Spleen (tissue), 7 donors: ENCODE measurements at regions not wholly inside any gene's neighbourhood (a gene's known extent, or its start where the extent isn't known, plus 50 kb on each side); places are given as distances from the start of the nearest gene placed in this dataset.

ENCODE experiments used
- POLR2A ChIP-seq, 3 donors: fragments of 450-650 bp; IDR thresholded peaks; one replicate each; pipeline ENCODE4 v1.5.1; 2017; ENCODE audit warnings: antibody characterized with exemption in 3 of 3, mild to moderate bottlenecking in 1 of 3
- TF ChIP-seq, protein P1 (sequence below), 11 experiments: fragments of 200-600 bp in 7 of 11; fragments of 450-650 bp in 4 of 11; sonication (generic) in 4 of 11; IDR thresholded peaks in 8 of 11; conservative IDR thresholded peaks in 3 of 11; 1 replicate in 7 of 11; 2 replicates in 4 of 11; pipeline versions ENCODE4 v1.4.0 to v1.8.0; 2016 to 2021; ENCODE audit warnings: antibody characterized with exemption in 11 of 11, inconsistent platforms in 4 of 11, mild to moderate bottlenecking in 1 of 11
- donor health status: DM: no; HTN: no; CAD: no; lungs with moderate emphysema.
- donor health status: DM: no; HTN: no; CAD: no.
- donor health status: DM: no; HTN: no; CAD: no.

GRCh38 chr10:56622335-56622973, 261.4 kb upstream of the ZWINT start:
- TF ChIP-seq, protein P1, sequence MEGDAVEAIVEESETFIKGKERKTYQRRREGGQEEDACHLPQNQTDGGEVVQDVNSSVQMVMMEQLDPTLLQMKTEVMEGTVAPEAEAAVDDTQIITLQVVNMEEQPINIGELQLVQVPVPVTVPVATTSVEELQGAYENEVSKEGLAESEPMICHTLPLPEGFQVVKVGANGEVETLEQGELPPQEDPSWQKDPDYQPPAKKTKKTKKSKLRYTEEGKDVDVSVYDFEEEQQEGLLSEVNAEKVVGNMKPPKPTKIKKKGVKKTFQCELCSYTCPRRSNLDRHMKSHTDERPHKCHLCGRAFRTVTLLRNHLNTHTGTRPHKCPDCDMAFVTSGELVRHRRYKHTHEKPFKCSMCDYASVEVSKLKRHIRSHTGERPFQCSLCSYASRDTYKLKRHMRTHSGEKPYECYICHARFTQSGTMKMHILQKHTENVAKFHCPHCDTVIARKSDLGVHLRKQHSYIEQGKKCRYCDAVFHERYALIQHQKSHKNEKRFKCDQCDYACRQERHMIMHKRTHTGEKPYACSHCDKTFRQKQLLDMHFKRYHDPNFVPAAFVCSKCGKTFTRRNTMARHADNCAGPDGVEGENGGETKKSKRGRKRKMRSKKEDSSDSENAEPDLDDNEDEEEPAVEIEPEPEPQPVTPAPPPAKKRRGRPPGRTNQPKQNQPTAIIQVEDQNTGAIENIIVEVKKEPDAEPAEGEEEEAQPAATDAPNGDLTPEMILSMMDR (IDR thresholded peaks at IDR 0.05 in 8 of 11, conservative IDR thresholded peaks at IDR 0.05 in 3 of 11), result no peak
- TF ChIP-seq POLR2A (IDR thresholded peaks at IDR 0.05), result no peak
